B cell (primary cell): ENCODE measurements at regions not wholly inside any gene's neighbourhood (a gene's known extent, or its start where the extent isn't known, plus 50 kb on each side); places are given as distances from the start of the nearest gene placed in this dataset.

Experiments used
- ATAC-seq: fragments of 200-7000 bp; cut with Tn5 transposase; one replicate; pipeline ENCODE4 v1.10.0; 2021; ENCODE audit warnings: low read depth, mild to moderate bottlenecking, moderate number of reproducible peaks, moderate library complexity
- CTCF ChIA-PET: fragments of 350-600 bp; sonication (Branson Sonifier 250); formaldehyde crosslinking; loops from one replicate; lab custom pipeline; 2021; ENCODE audit warnings: antibody characterized with exemption, inconsistent platforms; lab: Charles Lee
- POLR2A ChIA-PET: fragments of 350-600 bp; sonication (Branson Sonifier 250); formaldehyde crosslinking; loops from one replicate; lab custom pipeline; 2021; ENCODE audit warnings: antibody characterized with exemption; lab: Charles Lee
- DNase-seq: peaks from one replicate; pipeline ENCODE4 v3.0.0; 2013
- H2AFZ ChIP-seq: 2 replicates; pipeline ENCODE4 v1.6.1; 2012; ENCODE audit warnings: mild to moderate bottlenecking, low read depth, low read length; ENCODE audit not compliant: insufficient read depth, poor library complexity, severe bottlenecking
- H3K27ac ChIP-seq, 2 donors: 1 replicate in 1 of 2; 2 replicates in 1 of 2; pipeline ENCODE4 v1.5.1; 2012 to 2013; ENCODE audit warnings: low read length in 2 of 2, mild to moderate bottlenecking in 2 of 2, moderate library complexity in 1 of 2
- H3K27me3 ChIP-seq, 4 experiments: fragments of 200-600 bp in 1 of 4; sonication (generic) in 1 of 4; replicated peaks in 1 of 4; 1 replicate in 2 of 4; 2 replicates in 2 of 4; pipeline versions ENCODE4 v1.6.1 to v1.7.0; 2013 to 2016; ENCODE audit warnings: low read length in 3 of 4, mild to moderate bottlenecking in 2 of 4, mixed read lengths in 1 of 4, moderate library complexity in 1 of 4; ENCODE audit not compliant: insufficient read depth in 4 of 4, control insufficient read depth in 3 of 4; ENCODE audit errors: control extremely low read depth in 1 of 4
- H3K36me3 ChIP-seq, 2 experiments: replicated peaks in 1 of 2; 1 replicate in 1 of 2; 2 replicates in 1 of 2; pipeline versions ENCODE4 v1.6.1 to v1.7.1; 2013; ENCODE audit warnings: low read length in 1 of 2; ENCODE audit not compliant: insufficient read depth in 2 of 2, control insufficient read depth in 1 of 2; ENCODE audit errors: control extremely low read depth in 1 of 2, extremely low read depth in 1 of 2
- H3K4me1 ChIP-seq, 2 donors: fragments of 200-600 bp in 1 of 2; sonication (generic) in 1 of 2; 1 replicate in 1 of 2; 2 replicates in 1 of 2; pipeline versions ENCODE4 v1.5.1 to v1.6.1; 2013 to 2017; ENCODE audit warnings: low read length in 2 of 2; ENCODE audit not compliant: control insufficient read depth in 2 of 2, insufficient read depth in 2 of 2
- H3K4me2 ChIP-seq: replicated peaks from 2 replicates; pipeline ENCODE3; 2012; ENCODE audit warnings: mild to moderate bottlenecking, low read depth, low read length; ENCODE audit not compliant: poor library complexity, severe bottlenecking
- H3K4me3 ChIP-seq, 5 experiments: fragments of 200-600 bp in 1 of 5; sonication (generic) in 1 of 5; 1 replicate in 3 of 5; 2 replicates in 2 of 5; pipeline versions ENCODE4 v1.5.1 to v1.7.0; 2011 to 2016; ENCODE audit warnings: low read length in 4 of 5, mild to moderate bottlenecking in 4 of 5, low read depth in 2 of 5, control low read depth in 1 of 5, moderate library complexity in 1 of 5; ENCODE audit not compliant: insufficient read depth in 1 of 5; ENCODE audit errors: control extremely low read depth in 1 of 5, extremely low read depth in 1 of 5
- H3K79me2 ChIP-seq: fragments of 200-600 bp; sonication (generic); one replicate; pipeline ENCODE4 v1.6.0; 2016; ENCODE audit warnings: low read length; ENCODE audit not compliant: control insufficient read depth, insufficient read depth
- H3K9ac ChIP-seq: fragments of 200-600 bp; sonication (generic); 2 replicates; pipeline ENCODE4 v1.6.1; 2017; ENCODE audit warnings: mild to moderate bottlenecking, low read length, moderate library complexity
- H3K9me3 ChIP-seq, 3 donors: one replicate each; pipeline versions ENCODE4 v1.6.1 to v1.7.1; 2013; ENCODE audit warnings: low read length in 2 of 3; ENCODE audit not compliant: control insufficient read depth in 2 of 3, insufficient read depth in 1 of 3; ENCODE audit errors: control extremely low read depth in 1 of 3
- H4K20me1 ChIP-seq: 2 replicates; pipeline ENCODE4 v1.6.0; 2012; ENCODE audit warnings: mild to moderate bottlenecking, low read length; ENCODE audit not compliant: insufficient read depth, control insufficient read depth, poor library complexity, severe bottlenecking
- H3K27ac Mint-ChIP-seq: one replicate; pipeline ENCODE4 v1.8.0; 2021; ENCODE audit warnings: mixed read lengths
- H3K27me3 Mint-ChIP-seq: one replicate; pipeline ENCODE4 v1.8.0; 2021; ENCODE audit warnings: mixed read lengths
- H3K4me1 Mint-ChIP-seq: one replicate; pipeline ENCODE4 v1.8.0; 2021; ENCODE audit warnings: mixed read lengths
- H3K4me3 Mint-ChIP-seq: one replicate; pipeline ENCODE4 v1.8.0; 2021; ENCODE audit warnings: mixed read lengths
- H3K9me3 Mint-ChIP-seq: one replicate; pipeline ENCODE4 v1.8.0; 2022; ENCODE audit warnings: mixed read lengths; ENCODE audit not compliant: insufficient read depth
- EZH2 ChIP-seq: IDR thresholded peaks from 2 replicates; pipeline ENCODE4 v1.6.1; 2012; ENCODE audit warnings: borderline replicate concordance, low read depth, mild to moderate bottlenecking, moderate library complexity, low read length; ENCODE audit not compliant: insufficient read depth, poor library complexity, severe bottlenecking
- WGBS: methylation state at CpG from one replicate; pipeline ENCODE4 v1.1.5; 2013; ENCODE audit warnings: missing lambda C conversion rate; ENCODE audit not compliant: insufficient coverage; 5-methylcytosine and 5-hydroxymethylcytosine counted together
- intact Hi-C: fragments of 100-400 bp; cut with micrococcal nuclease; formaldehyde crosslinking; loops from one replicate; pipeline ENCODE4 v1.10.0; 2022
- TF ChIP-seq, protein P1 (sequence below): fragments of 200-600 bp; IDR thresholded peaks from one replicate; pipeline ENCODE4 v1.8.0; 2022; ENCODE audit warnings: antibody characterized with exemption, mild to moderate bottlenecking

DNA sequence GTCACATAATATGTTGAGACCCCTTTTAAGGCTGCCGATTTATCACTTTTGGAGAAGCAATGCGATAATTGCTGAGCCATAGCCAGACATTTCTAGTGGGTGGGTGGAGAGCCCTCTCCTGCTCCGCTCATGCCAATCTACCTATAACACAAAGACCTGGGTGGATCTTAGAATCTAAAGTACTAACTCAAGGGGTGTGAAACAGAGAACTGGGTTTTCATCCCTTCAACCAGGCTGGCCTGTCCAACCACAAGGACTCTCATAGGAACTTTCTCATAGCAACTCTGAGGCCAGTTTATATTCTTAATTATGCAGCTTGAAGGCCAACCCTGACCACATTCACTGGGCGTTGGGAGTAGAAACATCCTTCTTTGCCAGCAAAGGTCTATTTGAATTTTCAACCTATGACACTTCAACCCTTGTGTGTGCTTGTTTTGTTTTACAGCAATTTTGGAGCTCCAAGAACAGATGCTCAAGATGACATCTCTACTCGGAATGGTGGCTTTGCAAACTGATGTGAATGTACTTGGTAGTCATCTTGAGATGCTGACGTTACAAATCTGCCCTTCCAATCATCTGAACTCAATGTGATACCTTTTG lies 1198.2 kb upstream of the AUTS2 start:
- DNase-seq, result no peak
- H3K4me1 ChIP-seq, result no peaks in the 10 kb centered on the region
- Mint-ChIP-seq H3K4me1 (no peaks in the 10 kb centered on the region), H3K9me3 (no peaks in the 10 kb centered on the region), H3K27me3 (no peaks in the 10 kb centered on the region), H3K4me3 (no peak overlapping the region), H3K27ac (no peak overlapping the region)
- no peak overlapping the region for H3K27ac ChIP-seq
- ChIA-PET CTCF (no interaction called here), POLR2A (no interaction called here)
- ATAC-seq, result no peak
- no peaks in the 10 kb centered on the region for H4K20me1 ChIP-seq
- H3K4me3 ChIP-seq, result no peak overlapping the region
- no peak overlapping the region for H3K4me2 ChIP-seq
- 70% methylated on average over 3 of the region's 6 CpGs for WGBS
- no peak for TF ChIP-seq EZH2
- TF ChIP-seq, protein P1, sequence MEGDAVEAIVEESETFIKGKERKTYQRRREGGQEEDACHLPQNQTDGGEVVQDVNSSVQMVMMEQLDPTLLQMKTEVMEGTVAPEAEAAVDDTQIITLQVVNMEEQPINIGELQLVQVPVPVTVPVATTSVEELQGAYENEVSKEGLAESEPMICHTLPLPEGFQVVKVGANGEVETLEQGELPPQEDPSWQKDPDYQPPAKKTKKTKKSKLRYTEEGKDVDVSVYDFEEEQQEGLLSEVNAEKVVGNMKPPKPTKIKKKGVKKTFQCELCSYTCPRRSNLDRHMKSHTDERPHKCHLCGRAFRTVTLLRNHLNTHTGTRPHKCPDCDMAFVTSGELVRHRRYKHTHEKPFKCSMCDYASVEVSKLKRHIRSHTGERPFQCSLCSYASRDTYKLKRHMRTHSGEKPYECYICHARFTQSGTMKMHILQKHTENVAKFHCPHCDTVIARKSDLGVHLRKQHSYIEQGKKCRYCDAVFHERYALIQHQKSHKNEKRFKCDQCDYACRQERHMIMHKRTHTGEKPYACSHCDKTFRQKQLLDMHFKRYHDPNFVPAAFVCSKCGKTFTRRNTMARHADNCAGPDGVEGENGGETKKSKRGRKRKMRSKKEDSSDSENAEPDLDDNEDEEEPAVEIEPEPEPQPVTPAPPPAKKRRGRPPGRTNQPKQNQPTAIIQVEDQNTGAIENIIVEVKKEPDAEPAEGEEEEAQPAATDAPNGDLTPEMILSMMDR, result no peak
- no peaks in the 10 kb centered on the region for H3K79me2 ChIP-seq
- H3K9ac ChIP-seq, result no peak overlapping the region
- H2AFZ ChIP-seq, result no peak overlapping the region
- no peaks in the 10 kb centered on the region for H3K27me3 ChIP-seq
- no peaks in the 10 kb centered on the region for H3K36me3 ChIP-seq
- peaks cover 0 to 3% (median 0%) of the 10 kb centered on the region in 3 donors for H3K9me3 ChIP-seq
- intact Hi-C loops, result no loop called here

DNA sequence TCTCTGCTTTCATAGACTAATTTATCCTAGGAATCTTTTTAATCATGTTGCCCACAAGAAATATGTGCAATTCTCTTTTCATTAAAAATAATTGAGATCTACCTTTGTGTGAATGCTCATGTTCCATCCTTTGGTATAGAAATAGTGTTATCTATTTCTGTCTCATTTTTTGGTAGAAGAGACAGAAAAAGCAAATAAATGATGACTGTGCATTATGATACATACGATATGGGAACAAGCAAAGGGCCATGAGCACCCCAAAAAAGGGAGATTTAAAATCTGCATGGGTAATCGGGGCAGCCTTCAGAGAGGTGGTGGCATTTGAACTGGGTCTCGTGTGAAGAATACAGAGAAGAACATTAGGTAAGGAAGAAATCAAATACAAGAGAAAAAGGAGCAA lies 1197.5 kb upstream of the AUTS2 start:
- H3K4me3 Mint-ChIP-seq, result no peak overlapping the region
- no peak overlapping the region for H3K9ac ChIP-seq
- H3K4me2 ChIP-seq, result no peak overlapping the region
- H3K27me3 Mint-ChIP-seq, result no peaks in the 10 kb centered on the region
- TF ChIP-seq, protein P1, result no peak
- no peak for TF ChIP-seq EZH2
- no peaks in the 10 kb centered on the region for H3K4me1 Mint-ChIP-seq
- WGBS, result 85% methylated on average over 3 of the region's 3 CpGs
- intact Hi-C loops, result no loop called here
- ATAC-seq (no peak), DNase-seq (no peak)
- no peaks in the 10 kb centered on the region for H4K20me1 ChIP-seq
- no peaks in the 10 kb centered on the region for H3K36me3 ChIP-seq
- no peak overlapping the region for H3K27ac Mint-ChIP-seq
- no peak overlapping the region for H3K27ac ChIP-seq
- no peaks in the 10 kb centered on the region for H3K4me1 ChIP-seq
- CTCF ChIA-PET, result no interaction called here
- H3K27me3 ChIP-seq, result no peaks in the 10 kb centered on the region
- POLR2A ChIA-PET, result no interaction called here
- H2AFZ ChIP-seq, result no peak overlapping the region
- peaks cover 0 to 3% (median 0%) of the 10 kb centered on the region in 3 donors for H3K9me3 ChIP-seq
- no peak overlapping the region for H3K4me3 ChIP-seq
- peaks cover 2% of the 10 kb centered on the region for H3K9me3 Mint-ChIP-seq
- no peaks in the 10 kb centered on the region for H3K79me2 ChIP-seq
